OCI-LY1 (cell line): ENCODE measurements at regions not wholly inside any gene's neighbourhood (a gene's known extent, or its start where the extent isn't known, plus 50 kb on each side); places are given as distances from the start of the nearest gene placed in this dataset.

Experiments used
- EZH2 ChIP-seq: fragments of 200-600 bp; sonication (generic), shearing (Covaris generic); IDR thresholded peaks from 2 replicates; pipeline ENCODE4 v1.8.0; 2017; ENCODE audit warnings: borderline replicate concordance, mixed run types, mild to moderate bottlenecking, antibody characterized with exemption, low read length, moderate library complexity, mixed read lengths
- TF ChIP-seq, protein P1 (sequence below): fragments of 200-600 bp; sonication (generic), shearing (Covaris generic); IDR thresholded peaks from 2 replicates; pipeline ENCODE4 v1.5.1; 2017; ENCODE audit warnings: mild to moderate bottlenecking, antibody characterized with exemption, low read length, moderate library complexity, mixed read lengths

DNA sequence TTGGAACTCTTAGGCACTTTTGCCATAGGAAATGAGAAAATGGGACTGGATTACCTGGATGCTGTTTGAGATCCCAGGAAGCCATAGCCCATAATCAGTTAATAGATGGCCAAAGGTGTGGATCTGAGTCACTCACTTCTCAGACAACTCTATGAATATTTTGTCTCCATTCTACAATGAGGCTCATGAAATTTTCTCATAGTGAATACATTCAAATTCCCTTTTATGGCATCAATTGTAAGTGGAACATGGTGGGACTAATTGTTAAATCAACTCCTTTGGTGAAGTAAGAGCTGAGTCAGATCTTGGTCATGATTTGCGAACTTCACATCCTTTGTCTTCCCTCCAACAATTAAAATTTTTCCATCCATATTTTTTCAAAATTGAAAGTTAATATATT is 222.1 kb downstream of the ARL4A start:
- TF ChIP-seq, protein P1, sequence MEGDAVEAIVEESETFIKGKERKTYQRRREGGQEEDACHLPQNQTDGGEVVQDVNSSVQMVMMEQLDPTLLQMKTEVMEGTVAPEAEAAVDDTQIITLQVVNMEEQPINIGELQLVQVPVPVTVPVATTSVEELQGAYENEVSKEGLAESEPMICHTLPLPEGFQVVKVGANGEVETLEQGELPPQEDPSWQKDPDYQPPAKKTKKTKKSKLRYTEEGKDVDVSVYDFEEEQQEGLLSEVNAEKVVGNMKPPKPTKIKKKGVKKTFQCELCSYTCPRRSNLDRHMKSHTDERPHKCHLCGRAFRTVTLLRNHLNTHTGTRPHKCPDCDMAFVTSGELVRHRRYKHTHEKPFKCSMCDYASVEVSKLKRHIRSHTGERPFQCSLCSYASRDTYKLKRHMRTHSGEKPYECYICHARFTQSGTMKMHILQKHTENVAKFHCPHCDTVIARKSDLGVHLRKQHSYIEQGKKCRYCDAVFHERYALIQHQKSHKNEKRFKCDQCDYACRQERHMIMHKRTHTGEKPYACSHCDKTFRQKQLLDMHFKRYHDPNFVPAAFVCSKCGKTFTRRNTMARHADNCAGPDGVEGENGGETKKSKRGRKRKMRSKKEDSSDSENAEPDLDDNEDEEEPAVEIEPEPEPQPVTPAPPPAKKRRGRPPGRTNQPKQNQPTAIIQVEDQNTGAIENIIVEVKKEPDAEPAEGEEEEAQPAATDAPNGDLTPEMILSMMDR, result no peak
- TF ChIP-seq EZH2, result no peak
